ENCODE measurements at regions not wholly inside any gene's neighbourhood (a gene's known extent, or its start where the extent isn't known, plus 50 kb on each side); places are given as distances from the start of the nearest gene placed in this dataset.

DNA sequence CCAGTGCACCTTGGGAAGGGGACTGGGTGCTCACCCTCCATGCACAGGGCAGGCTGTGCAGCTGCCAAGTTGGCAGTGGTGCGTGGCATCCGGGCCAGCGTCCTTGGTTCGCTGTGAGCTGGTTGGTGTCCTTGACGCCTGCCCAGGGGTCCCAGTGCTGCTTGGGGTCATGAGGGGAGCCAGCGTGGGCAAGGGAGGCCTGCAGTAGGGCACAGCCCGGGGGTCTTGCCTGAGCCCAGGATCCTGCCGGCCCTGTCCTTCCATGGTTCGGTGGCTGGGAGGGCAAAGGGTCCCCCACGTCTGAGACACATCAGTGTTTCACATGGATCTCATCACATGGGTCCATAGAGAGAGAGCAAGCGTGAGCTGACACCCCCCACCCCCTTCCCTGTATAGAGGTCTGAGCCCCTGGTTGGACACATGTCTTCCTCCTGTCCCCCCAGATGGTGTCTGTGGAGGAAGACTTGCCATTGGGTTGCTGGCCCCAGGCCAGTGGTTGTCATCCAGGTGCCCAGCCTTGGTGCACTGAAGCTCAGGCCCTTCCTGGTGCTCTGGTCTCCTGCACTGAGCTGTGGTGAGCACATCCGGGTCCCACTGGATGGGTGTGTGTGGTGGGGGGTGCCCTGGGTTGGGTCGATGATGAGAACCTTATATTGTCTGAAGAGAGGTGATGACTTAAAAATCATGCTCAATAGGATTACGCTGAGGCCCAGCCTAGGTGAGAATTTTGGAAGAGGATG lies 232.3 kb downstream of the SNRPN start:
- Histone ChIP-seq H3K27ac (ENCODE audit: insufficient read depth, low read length, poor library complexity, severe bottlenecking) (no peak overlapping the region), H3K27me3 (ENCODE audit: control insufficient read depth, insufficient read depth, low read length) (no peaks in the 10 kb centered on the region), H3K9me3 (ENCODE audit: control insufficient read depth in 2 of 2, low read length in 2 of 2) (peaks cover 0 to 61% of the 10 kb centered on the region in 2 experiments), H3K4me3 (ENCODE audit: low read depth, low read length) (no peak overlapping the region), H3K4me1 (ENCODE audit: control insufficient read depth, insufficient read depth, low read length, poor library complexity, severe bottlenecking) (no peaks in the 10 kb centered on the region), H3K36me3 (ENCODE audit: control insufficient read depth, insufficient read depth, low read length) (no peaks in the 10 kb centered on the region)
- H3K27me3 Mint-ChIP-seq: no peaks in the 10 kb centered on the region
- H3K9me3 Mint-ChIP-seq: peaks cover 0 to 25% (median 6%) of the 10 kb centered on the region in 7 donors
- DNase-seq (no peak), ATAC-seq (ENCODE audit: low read depth in 2 of 2) (no peak)
- H3K36me3 Mint-ChIP-seq: no peaks in the 10 kb centered on the region
- H3K4me1 Mint-ChIP-seq: no peaks in the 10 kb centered on the region
- no peak overlapping the region for H3K27ac Mint-ChIP-seq
- H3K4me3 Mint-ChIP-seq: no peak overlapping the region

DNA sequence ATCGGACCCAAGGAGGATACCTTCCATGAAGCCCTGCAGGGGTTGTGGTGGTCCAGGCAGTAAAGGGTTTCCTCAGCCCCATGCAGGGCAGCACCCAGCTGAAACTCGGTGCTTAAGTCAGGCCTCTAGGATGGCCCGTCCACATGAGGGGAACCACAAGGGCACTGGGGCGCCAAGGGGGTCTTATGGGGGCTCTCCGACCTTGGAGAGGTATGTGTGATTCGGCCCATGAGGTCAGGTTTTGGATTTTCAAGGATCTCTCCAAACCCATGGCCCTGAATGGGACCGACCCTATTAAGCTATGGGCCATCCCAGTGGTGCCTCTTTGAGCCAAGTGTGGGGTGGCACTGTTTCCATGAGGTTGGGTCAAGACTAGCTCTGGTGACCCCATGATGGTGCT lies 233.3 kb downstream of the SNRPN start:
- ATAC-seq (ENCODE audit: low read depth in 2 of 2) (no peak), DNase-seq (no peak)
- Mint-ChIP-seq H3K36me3 (no peaks in the 10 kb centered on the region), H3K27ac (no peak overlapping the region), H3K27me3 (no peaks in the 10 kb centered on the region), H3K9me3 (peaks cover 0 to 25% (median 8%) of the 10 kb centered on the region in 7 donors), H3K4me3 (no peak overlapping the region), H3K4me1 (no peaks in the 10 kb centered on the region)
- no peaks in the 10 kb centered on the region for H3K36me3 ChIP-seq (ENCODE audit: control insufficient read depth, insufficient read depth, low read length)
- H3K27me3 ChIP-seq (ENCODE audit: control insufficient read depth, insufficient read depth, low read length): no peaks in the 10 kb centered on the region
- peaks cover 0 to 56% of the 10 kb centered on the region in 2 experiments for H3K9me3 ChIP-seq (ENCODE audit: control insufficient read depth in 2 of 2, low read length in 2 of 2)
- H3K4me1 ChIP-seq (ENCODE audit: control insufficient read depth, insufficient read depth, low read length, poor library complexity, severe bottlenecking): no peaks in the 10 kb centered on the region
- no peak overlapping the region for H3K27ac ChIP-seq (ENCODE audit: insufficient read depth, low read length, poor library complexity, severe bottlenecking)
- no peak overlapping the region for H3K4me3 ChIP-seq (ENCODE audit: low read depth, low read length)

DNA sequence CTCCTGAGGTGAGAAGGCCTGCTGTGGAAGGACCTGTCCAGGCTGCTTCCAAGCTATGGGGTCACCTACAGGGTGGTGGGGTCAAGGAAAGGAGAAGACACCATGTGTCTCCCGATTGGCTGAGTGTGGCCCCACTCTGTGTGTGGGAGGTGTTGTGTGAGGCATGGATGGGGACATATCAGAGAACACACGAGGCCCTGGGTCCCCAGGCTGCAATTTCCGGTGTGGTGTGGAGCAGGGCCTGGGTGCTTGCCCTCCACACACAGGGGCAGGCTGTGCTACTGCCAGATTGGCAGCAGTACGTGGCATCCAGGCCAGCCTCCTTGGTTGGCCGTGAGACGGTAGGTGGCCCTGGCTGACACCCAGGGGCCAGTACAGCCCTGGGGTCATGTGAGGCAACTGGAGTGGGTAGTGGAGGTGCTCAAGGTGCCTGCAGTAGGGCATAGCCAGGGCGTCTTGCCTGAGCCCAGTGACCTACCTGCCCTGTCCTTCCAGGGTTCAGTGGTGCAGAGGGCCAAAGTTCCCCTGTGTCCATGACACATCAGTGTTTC lies 233.8 kb downstream of the SNRPN start:
- peaks cover 0 to 25% (median 11%) of the 10 kb centered on the region in 7 donors for H3K9me3 Mint-ChIP-seq
- Histone ChIP-seq H3K27ac (ENCODE audit: insufficient read depth, low read length, poor library complexity, severe bottlenecking) (no peak overlapping the region), H3K9me3 (ENCODE audit: control insufficient read depth in 2 of 2, low read length in 2 of 2) (peaks cover 0 to 52% of the 10 kb centered on the region in 2 experiments), H3K4me1 (ENCODE audit: control insufficient read depth, insufficient read depth, low read length, poor library complexity, severe bottlenecking) (no peaks in the 10 kb centered on the region), H3K27me3 (ENCODE audit: control insufficient read depth, insufficient read depth, low read length) (no peaks in the 10 kb centered on the region), H3K4me3 (ENCODE audit: low read depth, low read length) (no peak overlapping the region), H3K36me3 (ENCODE audit: control insufficient read depth, insufficient read depth, low read length) (no peaks in the 10 kb centered on the region)
- DNase-seq (no peak), ATAC-seq (ENCODE audit: low read depth in 2 of 2) (no peak)
- no peak overlapping the region for H3K27ac Mint-ChIP-seq
- no peaks in the 10 kb centered on the region for H3K36me3 Mint-ChIP-seq
- no peak overlapping the region for H3K4me3 Mint-ChIP-seq
- no peaks in the 10 kb centered on the region for H3K4me1 Mint-ChIP-seq
- H3K27me3 Mint-ChIP-seq: no peaks in the 10 kb centered on the region

DNA sequence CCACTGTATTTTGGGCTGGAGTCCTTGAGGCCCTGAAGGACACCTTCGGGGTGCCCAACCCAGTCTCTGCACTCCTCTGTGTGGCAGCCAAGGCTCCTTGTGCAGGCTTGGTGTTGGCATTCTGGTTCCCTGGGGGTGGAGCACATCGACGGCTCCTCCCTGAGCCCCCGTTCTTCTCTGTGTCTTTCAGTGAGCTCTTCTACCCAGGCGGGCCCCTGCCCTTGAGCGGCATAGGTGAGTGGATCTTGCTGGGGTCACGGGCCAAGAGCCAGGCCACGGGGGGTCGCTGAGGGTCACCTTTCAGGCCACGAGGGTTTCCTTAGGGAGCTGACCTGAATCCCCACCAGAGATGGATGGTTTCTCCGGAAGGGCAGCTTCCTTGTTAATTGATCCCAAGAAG lies 234.8 kb downstream of the SNRPN start:
- Mint-ChIP-seq H3K27ac (no peak overlapping the region), H3K4me3 (no peak overlapping the region), H3K27me3 (no peaks in the 10 kb centered on the region), H3K36me3 (no peaks in the 10 kb centered on the region), H3K9me3 (peaks cover 0 to 25% (median 11%) of the 10 kb centered on the region in 7 donors), H3K4me1 (no peaks in the 10 kb centered on the region)
- Histone ChIP-seq H3K9me3 (ENCODE audit: control insufficient read depth in 2 of 2, low read length in 2 of 2) (peaks cover 0 to 56% of the 10 kb centered on the region in 2 experiments), H3K36me3 (ENCODE audit: control insufficient read depth, insufficient read depth, low read length) (no peaks in the 10 kb centered on the region), H3K27ac (ENCODE audit: insufficient read depth, low read length, poor library complexity, severe bottlenecking) (no peak overlapping the region), H3K4me1 (ENCODE audit: control insufficient read depth, insufficient read depth, low read length, poor library complexity, severe bottlenecking) (no peaks in the 10 kb centered on the region), H3K4me3 (ENCODE audit: low read depth, low read length) (no peak overlapping the region), H3K27me3 (ENCODE audit: control insufficient read depth, insufficient read depth, low read length) (no peaks in the 10 kb centered on the region)
- ATAC-seq (ENCODE audit: low read depth in 2 of 2): no peak
- no peak for DNase-seq

DNA sequence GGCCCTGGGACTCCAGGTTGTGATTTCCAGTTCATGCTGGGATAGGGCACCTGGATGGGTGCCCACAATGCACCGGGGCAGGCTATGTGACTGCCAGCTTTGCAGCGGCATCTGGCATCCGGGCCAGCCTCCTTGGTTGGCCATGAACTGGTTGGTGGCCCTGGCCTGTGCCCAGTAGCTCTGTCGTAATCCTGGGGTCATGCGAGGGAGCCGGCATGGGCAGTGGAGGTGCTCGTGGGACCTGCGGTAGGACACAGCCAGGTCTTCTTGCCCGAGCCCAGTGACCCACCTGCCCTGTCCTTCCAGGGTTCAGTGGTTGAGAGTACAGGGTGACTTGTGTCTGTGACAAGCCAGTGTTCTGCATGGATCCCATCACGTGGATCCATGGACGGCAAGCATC lies 237.9 kb downstream of the SNRPN start:
- Mint-ChIP-seq H3K4me1 (no peaks in the 10 kb centered on the region), H3K4me3 (no peak overlapping the region), H3K27me3 (no peaks in the 10 kb centered on the region), H3K36me3 (no peaks in the 10 kb centered on the region), H3K9me3 (peaks cover 0 to 20% (median 9%) of the 10 kb centered on the region in 7 donors), H3K27ac (no peak overlapping the region)
- H3K4me3 ChIP-seq (ENCODE audit: low read depth, low read length): no peak overlapping the region
- H3K27ac ChIP-seq (ENCODE audit: insufficient read depth, low read length, poor library complexity, severe bottlenecking): no peak overlapping the region
- peaks cover 0 to 65% of the 10 kb centered on the region in 2 experiments for H3K9me3 ChIP-seq (ENCODE audit: control insufficient read depth in 2 of 2, low read length in 2 of 2)
- no peaks in the 10 kb centered on the region for H3K36me3 ChIP-seq (ENCODE audit: control insufficient read depth, insufficient read depth, low read length)
- ATAC-seq (ENCODE audit: low read depth in 2 of 2) (no peak), DNase-seq (no peak)
- no peaks in the 10 kb centered on the region for H3K27me3 ChIP-seq (ENCODE audit: control insufficient read depth, insufficient read depth, low read length)
- H3K4me1 ChIP-seq (ENCODE audit: control insufficient read depth, insufficient read depth, low read length, poor library complexity, severe bottlenecking): no peaks in the 10 kb centered on the region

DNA sequence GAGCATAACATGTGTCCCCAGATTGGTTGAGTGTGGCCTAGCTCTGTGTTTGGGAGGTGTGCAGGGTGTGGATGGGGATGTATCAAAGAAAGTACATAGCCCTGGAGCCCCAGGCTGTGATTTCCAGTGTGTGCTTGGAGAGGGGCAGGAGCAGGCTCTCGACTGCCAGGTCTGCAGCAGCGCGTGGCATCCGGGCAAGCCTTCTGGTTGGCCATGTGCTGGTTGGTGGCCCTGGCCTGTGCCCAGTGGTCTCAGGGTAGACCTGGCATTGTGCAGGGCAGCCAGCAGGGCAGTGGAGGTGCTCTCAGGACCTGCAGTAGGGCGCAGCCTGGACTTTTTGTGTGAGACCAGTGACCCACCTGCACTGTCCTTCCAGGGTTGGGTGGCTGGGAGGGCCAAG lies 231.5 kb downstream of the UBE3A start:
- Mint-ChIP-seq H3K4me1 (no peaks in the 10 kb centered on the region), H3K27me3 (no peaks in the 10 kb centered on the region), H3K36me3 (no peaks in the 10 kb centered on the region), H3K4me3 (no peak overlapping the region), H3K9me3 (peaks cover 0 to 8% (median 0%) of the 10 kb centered on the region in 7 donors), H3K27ac (no peak overlapping the region)
- no peak overlapping the region for H3K4me3 ChIP-seq (ENCODE audit: low read depth, low read length)
- H3K27me3 ChIP-seq (ENCODE audit: control insufficient read depth, insufficient read depth, low read length): no peaks in the 10 kb centered on the region
- no peaks in the 10 kb centered on the region for H3K4me1 ChIP-seq (ENCODE audit: control insufficient read depth, insufficient read depth, low read length, poor library complexity, severe bottlenecking)
- no peaks in the 10 kb centered on the region for H3K36me3 ChIP-seq (ENCODE audit: control insufficient read depth, insufficient read depth, low read length)
- no peak for DNase-seq
- no peak overlapping the region for H3K27ac ChIP-seq (ENCODE audit: insufficient read depth, low read length, poor library complexity, severe bottlenecking)
- peaks cover 0 to 55% of the 10 kb centered on the region in 2 experiments for H3K9me3 ChIP-seq (ENCODE audit: control insufficient read depth in 2 of 2, low read length in 2 of 2)
- ATAC-seq (ENCODE audit: low read depth in 2 of 2): no peak

DNA sequence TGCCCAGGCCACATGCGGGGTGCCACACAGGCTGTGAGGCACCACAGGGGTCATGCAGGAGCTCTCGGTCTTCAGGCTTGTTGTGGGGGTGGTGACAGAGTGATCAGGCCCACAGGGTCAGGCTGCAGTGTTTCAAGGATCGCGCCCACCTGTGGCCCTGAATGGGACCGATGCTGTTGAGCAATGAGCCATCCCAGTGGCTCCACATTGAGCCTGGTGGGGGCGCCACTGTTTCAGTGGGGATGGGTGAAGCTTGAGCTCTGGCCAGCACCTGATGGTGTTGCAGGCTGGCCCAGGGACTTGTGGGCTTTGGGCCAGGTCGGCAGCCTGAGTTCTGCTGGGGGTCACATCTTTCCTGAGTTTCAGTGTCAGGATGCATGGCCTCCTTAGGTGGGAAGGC lies 230.1 kb downstream of the UBE3A start:
- H3K27ac Mint-ChIP-seq: peak overlapping the region in 1 of 3 donors; percentile 14
- Histone ChIP-seq H3K9me3 (ENCODE audit: control insufficient read depth in 2 of 2, low read length in 2 of 2) (peaks cover 0 to 68% of the 10 kb centered on the region in 2 experiments), H3K4me1 (ENCODE audit: control insufficient read depth, insufficient read depth, low read length, poor library complexity, severe bottlenecking) (no peaks in the 10 kb centered on the region), H3K27ac (ENCODE audit: insufficient read depth, low read length, poor library complexity, severe bottlenecking) (no peak overlapping the region), H3K4me3 (ENCODE audit: low read depth, low read length) (no peak overlapping the region), H3K27me3 (ENCODE audit: control insufficient read depth, insufficient read depth, low read length) (no peaks in the 10 kb centered on the region), H3K36me3 (ENCODE audit: control insufficient read depth, insufficient read depth, low read length) (no peaks in the 10 kb centered on the region)
- no peaks in the 10 kb centered on the region for H3K36me3 Mint-ChIP-seq
- H3K4me1 Mint-ChIP-seq: no peaks in the 10 kb centered on the region
- no peak overlapping the region for H3K4me3 Mint-ChIP-seq
- H3K27me3 Mint-ChIP-seq: no peaks in the 10 kb centered on the region
- H3K9me3 Mint-ChIP-seq: peaks cover 0 to 10% (median 0%) of the 10 kb centered on the region in 7 donors
- DNase-seq (no peak), ATAC-seq (ENCODE audit: low read depth in 2 of 2) (no peak)

DNA sequence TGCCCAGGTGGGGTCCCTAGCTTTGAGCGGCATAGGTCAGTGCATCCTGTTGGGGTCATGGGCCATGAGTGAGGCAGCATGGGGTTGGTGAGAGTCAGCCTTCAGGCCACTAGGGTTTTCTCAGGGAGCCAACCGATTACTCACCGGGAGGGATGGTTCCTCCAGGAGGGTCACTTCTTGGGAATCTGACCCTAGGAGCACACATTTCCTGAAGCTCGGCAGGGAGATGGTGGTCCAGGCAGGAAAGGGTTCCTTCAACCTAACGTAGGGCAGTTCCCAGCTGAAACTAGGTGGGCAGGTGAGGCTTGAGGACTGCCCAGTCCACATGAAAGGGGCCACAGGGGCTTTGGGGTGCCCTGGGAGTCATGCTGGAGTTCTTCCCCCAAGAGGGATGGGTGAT lies 218.0 kb downstream of the UBE3A start:
- no peaks in the 10 kb centered on the region for H3K36me3 ChIP-seq (ENCODE audit: control insufficient read depth, insufficient read depth, low read length)
- H3K4me3 ChIP-seq (ENCODE audit: low read depth, low read length): no peak overlapping the region
- no peak for DNase-seq
- H3K27ac ChIP-seq (ENCODE audit: insufficient read depth, low read length, poor library complexity, severe bottlenecking): no peak overlapping the region
- H3K36me3 Mint-ChIP-seq: no peaks in the 10 kb centered on the region
- H3K9me3 Mint-ChIP-seq: peaks cover 0 to 16% (median 4%) of the 10 kb centered on the region in 7 donors
- H3K27me3 ChIP-seq (ENCODE audit: control insufficient read depth, insufficient read depth, low read length): no peaks in the 10 kb centered on the region
- H3K27ac Mint-ChIP-seq: no peak overlapping the region
- no peak for ATAC-seq (ENCODE audit: low read depth in 2 of 2)
- no peak overlapping the region for H3K4me3 Mint-ChIP-seq
- H3K27me3 Mint-ChIP-seq: no peaks in the 10 kb centered on the region
- H3K9me3 ChIP-seq (ENCODE audit: control insufficient read depth in 2 of 2, low read length in 2 of 2): peaks cover 3 to 55% of the 10 kb centered on the region in 2 experiments
- H3K4me1 ChIP-seq (ENCODE audit: control insufficient read depth, insufficient read depth, low read length, poor library complexity, severe bottlenecking): no peaks in the 10 kb centered on the region
- no peaks in the 10 kb centered on the region for H3K4me1 Mint-ChIP-seq
